ENCODE measurements at regions not wholly inside any gene's neighbourhood (a gene's known extent, or its start where the extent isn't known, plus 50 kb on each side); places are given as distances from the start of the nearest gene placed in this dataset.
A peak's percentile ranks its signal among the peaks of the same experiment; 100 is the strongest.

- DNase-seq: no peak
Observed at GRCh38 chr16:17633181-17633951, 162.6 kb upstream of the XYLT1 start.

DNA sequence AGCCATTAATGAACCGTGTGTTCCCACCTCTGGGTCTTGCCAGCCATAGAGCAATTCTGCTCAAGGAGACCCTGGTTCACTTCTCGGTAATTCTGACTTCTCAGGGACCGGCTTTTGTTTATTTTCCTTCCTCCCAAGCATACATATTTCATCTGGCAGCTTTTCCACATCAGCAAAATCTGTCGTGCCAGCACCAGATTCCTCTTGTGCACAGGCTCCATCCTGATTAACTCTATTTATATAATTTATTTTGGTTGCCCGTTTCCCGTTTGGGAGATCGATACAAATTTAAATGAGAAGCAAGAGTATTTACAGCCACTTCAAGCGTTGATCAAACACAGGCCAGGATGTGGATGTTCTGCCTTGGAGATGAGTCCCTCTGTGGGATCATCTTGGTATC is 161.9 kb upstream of the XYLT1 start:
- no peak for DNase-seq

DNA sequence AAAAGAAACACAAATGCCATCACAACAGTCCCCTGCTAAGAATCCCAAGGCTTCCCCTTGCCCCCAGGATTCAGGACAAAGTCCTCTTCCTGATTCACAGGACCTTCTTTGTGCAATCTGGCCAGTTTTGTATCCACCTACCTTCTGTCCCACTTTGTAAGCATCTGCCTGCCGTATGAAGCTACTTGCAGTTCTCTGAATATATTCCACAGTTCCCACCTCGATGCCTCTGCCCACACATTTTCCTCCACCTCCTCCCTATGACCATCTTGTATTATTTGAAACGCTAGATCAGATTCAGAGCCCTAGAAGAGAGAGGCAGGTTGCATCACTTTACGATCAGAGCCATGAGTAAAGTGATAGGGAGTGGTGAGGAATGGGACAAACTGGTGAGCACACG is 159.2 kb upstream of the XYLT1 start:
- DNase-seq: no peak

DNA sequence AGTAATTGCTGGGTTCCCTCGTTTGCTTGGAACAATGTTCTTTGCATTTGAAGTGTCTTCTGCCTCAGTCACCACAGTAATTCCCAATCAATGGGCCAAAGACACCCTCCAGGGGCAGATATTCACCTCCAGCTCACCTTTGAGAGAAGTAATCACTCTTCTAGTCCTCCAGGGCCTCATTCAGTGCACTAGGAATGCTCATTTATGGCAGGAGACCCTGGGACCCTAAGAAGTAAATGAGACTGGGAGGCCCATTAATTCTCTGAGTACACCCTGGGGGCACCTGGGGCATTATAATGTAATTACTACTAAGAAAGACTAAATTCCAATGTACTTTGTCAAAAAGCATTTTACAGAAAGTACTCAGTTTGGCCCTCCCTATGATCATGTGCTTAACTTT is 158.2 kb upstream of the XYLT1 start:
- no peak for DNase-seq

- no peak for DNase-seq
Observed at GRCh38 chr16:17622366-17622765, 151.6 kb upstream of the XYLT1 start.

- DNase-seq: no peak
Observed at GRCh38 chr16:17619261-17619660, 148.5 kb upstream of the XYLT1 start.

DNA sequence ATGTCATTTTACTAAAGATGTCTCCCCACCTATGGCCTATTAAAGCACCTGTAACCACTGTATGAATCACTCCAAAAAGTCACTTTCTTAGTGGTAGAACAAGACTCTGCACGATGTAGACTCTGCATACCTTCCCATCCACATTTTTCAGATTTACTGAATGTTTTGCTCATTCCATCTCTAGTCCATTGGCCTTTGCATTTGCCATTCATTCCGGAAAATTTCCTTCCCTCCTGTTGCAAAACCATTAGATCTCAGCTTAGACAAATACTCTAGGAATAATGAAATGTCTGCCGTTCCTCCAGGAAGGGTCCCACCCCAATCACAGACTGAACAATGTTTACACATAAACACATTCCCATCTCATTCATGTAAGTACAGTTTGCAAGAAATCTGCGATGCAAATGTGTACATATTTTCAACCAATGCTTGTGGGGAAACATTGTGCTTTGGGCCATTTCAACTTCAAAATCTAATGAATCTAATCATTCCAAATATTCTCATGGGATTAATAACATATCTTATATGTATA is 146.3 kb upstream of the XYLT1 start:
- no peak for DNase-seq

DNA sequence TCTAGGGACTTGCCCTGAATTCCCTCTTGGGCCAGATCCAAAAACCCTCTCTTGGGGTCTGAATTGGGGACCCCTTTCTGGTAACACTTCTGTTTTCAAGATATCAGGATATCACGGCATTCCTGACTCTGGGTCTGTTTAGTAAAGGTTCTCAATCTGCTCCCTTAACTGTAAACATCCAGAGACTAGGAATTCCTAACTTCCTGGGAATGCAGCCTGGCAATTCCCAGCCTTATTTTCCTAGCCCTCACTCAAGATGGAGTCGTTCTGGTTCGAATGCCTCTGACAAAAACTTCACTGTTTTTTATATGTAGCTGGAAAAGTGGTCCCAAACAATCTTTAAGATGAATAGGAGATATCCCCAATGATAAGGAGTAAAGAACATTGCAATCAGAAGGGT is 141.6 kb upstream of the XYLT1 start:
- no peak for DNase-seq

- no peak for DNase-seq
Observed at GRCh38 chr16:17607609-17608008, 136.8 kb upstream of the XYLT1 start.

GRCh38 chr16:17607075-17607509 is 136.3 kb upstream of the XYLT1 start:
- DNase-seq: no peak

DNA sequence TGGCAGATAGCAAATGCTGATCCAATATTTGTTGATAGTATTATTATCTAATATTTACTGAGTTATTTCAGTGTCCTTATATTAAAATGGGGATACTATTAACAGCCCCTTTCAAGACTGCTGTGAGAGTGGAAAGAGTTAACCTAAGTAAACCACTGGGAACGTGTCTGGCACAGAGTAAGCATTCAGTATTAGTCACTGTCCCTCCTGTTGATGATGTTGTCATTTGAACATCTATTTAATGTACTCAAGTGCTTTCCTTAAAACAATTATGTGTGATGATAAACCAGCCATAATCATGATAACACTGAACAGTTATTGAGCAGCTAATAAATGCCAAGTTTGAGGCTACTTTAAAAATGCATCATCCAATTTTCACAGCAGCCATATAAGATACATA is 135.7 kb upstream of the XYLT1 start:
- no peak for DNase-seq

DNA sequence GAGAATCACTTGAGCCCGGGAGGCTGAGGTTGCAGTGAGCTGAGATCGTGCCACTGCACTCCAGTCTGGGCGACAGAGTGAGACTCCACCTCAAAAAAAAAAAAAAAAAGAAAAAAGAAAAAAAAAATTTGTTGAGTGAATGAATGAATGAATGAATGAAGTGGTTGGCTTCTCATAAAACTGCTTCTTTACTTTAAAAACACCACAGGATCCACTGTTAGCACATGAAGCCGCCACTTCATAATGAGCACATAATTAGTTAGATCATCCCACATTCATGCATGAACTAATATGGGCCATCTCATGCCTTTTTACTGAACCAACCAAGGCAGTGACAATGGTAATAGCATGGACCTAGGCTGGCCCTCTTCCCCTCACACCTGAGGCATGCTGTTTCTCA is 135.0 kb upstream of the XYLT1 start:
- DNase-seq: no peak

GRCh38 chr16:17603626-17604025 is 132.9 kb upstream of the XYLT1 start:
- DNase-seq: no peak

DNA sequence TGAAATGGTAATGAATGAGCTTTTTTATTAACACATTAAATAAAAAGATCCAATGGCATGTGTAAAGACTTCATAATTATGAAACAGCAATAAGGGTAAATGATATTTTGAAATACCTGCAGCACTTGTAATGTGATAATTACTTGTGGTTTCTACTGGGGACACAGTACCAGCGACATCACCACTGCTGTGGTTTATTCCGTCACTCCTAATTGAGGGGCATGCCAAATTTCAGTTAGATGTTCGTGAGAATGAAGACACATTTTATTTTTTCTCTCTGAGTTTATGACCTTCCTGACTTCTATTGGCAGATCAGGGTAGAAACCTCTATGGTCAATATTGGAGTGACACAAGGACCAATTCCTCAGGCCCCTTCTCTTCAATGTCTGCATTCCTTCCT is 131.9 kb upstream of the XYLT1 start:
- no peak for DNase-seq

DNA sequence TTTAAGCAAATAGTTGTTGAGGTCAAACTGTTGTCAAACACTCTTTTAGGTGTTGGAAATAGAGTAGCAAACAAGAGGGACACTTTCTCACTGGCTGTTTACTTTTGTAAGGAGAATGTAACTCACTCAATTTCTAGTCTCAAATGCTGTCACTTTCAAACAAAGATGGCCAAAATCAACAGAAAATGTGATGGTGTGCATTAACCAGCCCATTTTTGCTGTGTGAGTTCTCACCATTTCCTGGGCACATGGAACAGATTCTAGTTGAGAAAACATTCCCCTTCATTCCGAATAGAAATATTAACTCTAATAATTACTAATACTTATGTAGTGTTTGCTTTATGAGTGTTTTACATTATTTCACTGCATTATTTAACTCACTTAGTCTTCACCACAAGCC is 128.2 kb upstream of the XYLT1 start:
- no peak for DNase-seq

- DNase-seq: peak; percentile 9
Observed at GRCh38 chr16:17591655-17592405, 121.1 kb upstream of the XYLT1 start.

GRCh38 chr16:17590711-17591654 is 120.2 kb upstream of the XYLT1 start:
- DNase-seq: peak; percentile 8

GRCh38 chr16:17589898-17590297 is 119.1 kb upstream of the XYLT1 start:
- DNase-seq: no peak

DNA sequence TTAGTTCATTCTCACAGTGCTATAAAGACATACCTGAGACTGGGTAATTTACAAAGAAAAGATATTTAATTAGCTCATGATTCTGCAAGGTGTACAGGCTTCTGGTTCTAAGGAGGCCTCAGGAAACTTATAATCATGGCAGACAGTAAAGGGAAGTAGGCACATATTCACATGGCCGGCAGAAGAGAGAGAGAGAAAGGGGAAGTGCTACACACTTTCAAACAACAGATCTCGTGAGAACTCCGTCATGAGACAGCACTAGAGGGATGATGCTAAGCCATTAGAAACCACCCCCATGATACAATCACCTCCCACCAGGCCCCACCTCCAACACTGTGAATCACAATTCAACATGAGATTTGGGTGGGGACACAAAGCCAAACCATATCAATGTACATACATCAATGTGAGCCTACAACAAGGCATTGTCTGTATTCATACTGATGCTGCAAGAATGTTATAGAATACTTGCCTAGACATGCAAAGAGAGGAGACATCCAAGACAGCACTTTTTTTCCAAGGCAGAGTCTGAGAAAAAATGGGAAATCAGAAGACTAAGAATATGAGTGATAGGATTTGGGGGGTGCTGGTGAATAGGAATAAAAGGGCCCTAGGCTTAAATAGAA is 114.8 kb upstream of the XYLT1 start:
- no peak for DNase-seq

DNA sequence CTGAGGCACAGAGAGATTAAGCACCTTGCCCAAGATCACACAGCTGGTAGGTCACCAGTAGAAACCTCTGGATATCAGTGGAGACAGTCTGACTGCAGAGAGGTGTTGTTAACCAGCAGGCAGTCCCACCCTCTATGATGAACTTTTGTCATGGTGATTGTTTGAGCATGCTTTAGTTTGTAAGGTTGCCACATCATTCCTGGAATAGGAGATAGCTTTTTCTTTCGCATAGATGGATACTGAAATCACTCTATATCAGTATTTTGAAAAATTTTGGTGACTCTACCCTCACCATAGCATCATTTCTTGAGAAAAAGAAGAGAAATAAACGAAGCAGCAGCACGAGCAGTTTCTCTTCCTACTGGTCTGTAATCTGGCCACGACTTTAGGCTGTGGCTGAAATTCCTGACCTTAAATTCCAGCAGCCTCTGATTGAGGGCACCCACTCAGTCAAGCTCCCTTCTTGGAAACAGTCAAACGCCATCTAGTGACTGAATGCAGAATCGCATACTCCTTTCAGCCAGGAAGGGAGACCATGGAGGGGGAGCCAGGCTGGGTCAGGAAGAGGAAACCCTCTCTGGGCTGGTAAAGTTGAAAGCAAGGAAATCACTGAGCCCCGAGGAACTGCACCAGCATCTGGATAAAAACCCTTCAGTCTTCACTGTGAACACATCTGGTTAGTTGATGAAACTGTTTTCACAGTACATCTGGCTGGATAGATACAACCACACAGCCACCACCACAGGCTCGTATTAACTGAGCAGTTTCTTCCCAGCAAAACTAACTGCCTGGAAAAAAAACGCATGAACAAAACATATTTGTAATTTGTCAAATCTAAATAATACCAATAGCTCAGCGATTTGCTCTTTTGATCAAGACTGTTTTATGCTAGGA is 108.5 kb upstream of the XYLT1 start:
- DNase-seq: peak; percentile 47

GRCh38 chr16:17574256-17574655 is 103.5 kb upstream of the XYLT1 start:
- DNase-seq: no peak

Measured in effector CD4-positive, alpha-beta T cell (primary cell).